GM12874 (cell line): ENCODE measurements at regions not wholly inside any gene's neighbourhood (a gene's known extent, or its start where the extent isn't known, plus 50 kb on each side); places are given as distances from the start of the nearest gene placed in this dataset.

Experiments
- TF ChIP-seq, protein P1 (sequence below): IDR thresholded peaks from 2 replicates; pipeline ENCODE4 v1.5.1; 2011; ENCODE audit warnings: low read depth, mild to moderate bottlenecking, control low read depth, low read length, moderate library complexity; ENCODE audit not compliant: insufficient read depth

DNA sequence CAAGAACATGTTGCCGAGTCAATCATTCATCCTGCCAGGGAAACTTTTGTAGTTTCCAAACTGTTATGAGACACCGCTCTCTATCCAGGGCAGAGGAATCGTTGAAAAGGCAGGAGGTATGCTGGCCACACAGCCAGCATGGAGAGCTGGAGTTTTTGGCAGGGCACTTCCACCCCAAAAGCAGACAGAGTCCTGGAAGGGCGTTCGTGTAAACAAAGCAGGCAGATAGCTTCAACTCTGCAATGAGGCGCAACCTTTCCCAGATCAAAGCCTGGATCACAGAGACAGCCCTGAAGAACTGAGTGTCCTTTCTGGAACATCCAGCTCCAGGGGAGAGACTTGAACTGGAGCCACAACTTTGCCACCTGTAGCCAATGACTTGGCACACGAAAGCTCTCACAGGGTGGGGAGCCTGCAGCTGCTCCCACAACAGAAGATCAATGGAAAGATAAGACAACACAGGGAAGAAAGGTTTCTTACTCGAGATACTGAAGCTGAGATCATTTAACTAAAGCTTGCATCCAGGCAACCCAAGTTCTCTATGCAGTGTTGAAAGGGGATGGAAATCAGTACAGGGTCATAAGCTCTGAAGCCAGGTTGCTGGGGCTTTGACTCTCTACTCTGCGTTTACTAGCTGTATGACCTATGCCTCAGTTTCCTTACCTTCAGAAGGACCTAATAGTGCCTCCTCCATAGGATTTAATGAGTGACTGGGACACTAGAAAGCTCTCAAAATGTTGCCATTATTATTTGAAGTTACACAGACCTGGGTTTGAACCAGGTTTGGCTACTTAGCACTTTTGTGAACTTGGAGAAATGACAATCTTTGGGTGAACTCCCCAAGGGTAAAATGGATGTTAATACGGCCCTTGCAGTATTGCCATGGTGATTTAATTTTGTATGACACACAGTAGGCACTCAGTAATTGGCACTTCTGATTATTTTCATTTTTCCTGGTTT is 434.8 kb upstream of the NPVF start:
- TF ChIP-seq, protein P1, sequence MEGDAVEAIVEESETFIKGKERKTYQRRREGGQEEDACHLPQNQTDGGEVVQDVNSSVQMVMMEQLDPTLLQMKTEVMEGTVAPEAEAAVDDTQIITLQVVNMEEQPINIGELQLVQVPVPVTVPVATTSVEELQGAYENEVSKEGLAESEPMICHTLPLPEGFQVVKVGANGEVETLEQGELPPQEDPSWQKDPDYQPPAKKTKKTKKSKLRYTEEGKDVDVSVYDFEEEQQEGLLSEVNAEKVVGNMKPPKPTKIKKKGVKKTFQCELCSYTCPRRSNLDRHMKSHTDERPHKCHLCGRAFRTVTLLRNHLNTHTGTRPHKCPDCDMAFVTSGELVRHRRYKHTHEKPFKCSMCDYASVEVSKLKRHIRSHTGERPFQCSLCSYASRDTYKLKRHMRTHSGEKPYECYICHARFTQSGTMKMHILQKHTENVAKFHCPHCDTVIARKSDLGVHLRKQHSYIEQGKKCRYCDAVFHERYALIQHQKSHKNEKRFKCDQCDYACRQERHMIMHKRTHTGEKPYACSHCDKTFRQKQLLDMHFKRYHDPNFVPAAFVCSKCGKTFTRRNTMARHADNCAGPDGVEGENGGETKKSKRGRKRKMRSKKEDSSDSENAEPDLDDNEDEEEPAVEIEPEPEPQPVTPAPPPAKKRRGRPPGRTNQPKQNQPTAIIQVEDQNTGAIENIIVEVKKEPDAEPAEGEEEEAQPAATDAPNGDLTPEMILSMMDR = no peak

DNA sequence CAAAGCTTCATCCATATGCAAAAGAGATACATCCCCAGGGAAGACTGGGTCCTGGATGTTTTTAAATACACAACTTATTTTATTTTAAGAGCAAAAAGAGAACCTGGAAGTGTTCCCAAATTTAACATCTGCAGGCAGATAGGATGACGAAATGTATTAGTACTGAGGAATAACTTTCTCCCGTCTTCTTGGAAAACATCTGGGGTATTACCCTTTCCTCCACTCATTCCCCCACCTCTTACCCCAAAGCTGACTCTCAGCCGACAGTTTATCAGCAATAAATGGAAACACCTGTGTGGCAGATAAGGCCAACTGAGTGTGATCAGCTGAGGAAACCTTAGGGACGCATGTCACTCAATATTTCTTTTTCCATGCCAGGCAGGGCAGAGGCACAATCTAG is 435.6 kb upstream of the NPVF start:
- TF ChIP-seq, protein P1 = no peak

DNA sequence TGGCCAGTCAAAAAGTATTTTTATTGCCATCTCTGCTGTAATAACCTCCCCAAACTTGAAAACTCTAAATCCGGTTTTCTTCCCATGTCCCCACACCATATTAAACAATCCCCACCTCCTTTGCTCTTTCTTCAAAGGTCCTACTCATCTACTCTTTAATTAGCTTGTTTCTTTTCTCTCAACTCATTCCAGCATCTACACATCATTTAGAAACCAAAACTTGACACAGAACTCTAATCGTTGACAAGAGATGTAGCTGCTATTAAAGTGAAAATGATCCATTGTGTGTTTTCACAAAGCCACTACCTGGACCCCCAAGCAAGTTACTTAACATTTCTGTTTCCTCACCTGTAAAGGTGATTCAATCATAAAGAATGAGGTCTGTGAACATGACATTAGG is 436.3 kb upstream of the NPVF start:
- TF ChIP-seq, protein P1 = no peak

DNA sequence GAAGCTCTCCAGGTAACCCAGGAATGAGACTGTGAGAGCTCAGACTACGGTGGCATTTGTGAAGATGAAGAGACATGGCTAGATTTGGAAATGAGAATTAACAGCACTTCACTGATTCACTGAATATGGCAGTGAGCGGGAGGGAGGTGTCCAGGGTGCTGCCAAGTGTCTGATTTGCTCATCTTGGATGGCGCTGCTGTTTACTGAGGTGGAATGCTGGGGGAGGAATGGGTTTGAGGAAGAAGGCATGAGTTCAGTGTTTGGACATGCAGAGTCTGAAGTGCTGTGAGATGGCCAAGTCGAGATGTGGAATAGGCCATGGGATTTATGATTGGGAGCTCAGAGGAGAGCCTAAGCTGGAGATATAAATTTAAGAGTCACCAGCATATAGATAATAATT is 437.1 kb upstream of the NPVF start:
- TF ChIP-seq, protein P1 = no peak

DNA sequence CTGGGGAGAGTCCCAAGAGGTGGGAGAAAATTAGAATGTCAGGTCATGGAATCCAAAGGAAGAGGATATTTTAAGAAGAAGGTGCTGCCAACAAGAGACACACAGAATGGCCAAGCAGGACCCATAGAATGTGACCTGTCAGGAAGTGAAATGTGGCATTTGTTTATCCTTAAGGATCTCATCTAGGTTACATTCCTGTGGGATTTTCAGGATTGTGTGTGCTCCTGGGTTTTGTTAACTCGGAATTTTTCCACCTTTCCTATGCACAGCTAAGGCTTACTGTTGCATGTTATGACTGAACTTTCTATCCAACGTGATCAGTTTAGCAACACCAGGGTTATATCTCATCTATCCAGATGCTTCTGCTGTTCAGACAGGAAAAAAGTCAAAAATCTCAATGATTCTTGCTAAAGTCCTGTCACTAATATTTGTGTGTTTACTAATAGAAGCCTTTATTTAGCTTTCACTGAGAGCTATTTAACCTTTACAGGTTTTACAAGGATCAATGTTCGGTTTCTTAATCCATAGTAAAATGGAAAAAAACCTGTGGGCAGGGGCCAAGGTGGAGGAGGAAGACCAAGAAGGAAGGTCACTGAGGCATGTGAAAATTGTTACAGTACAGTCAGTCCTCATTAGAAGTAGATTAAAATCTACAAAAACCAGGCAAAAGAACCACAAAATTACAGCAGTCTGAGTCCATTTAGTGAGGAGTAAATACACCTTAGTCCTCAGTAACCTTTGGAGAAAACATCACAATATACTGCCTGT is 437.8 kb upstream of the NPVF start:
- TF ChIP-seq, protein P1 = no peak

DNA sequence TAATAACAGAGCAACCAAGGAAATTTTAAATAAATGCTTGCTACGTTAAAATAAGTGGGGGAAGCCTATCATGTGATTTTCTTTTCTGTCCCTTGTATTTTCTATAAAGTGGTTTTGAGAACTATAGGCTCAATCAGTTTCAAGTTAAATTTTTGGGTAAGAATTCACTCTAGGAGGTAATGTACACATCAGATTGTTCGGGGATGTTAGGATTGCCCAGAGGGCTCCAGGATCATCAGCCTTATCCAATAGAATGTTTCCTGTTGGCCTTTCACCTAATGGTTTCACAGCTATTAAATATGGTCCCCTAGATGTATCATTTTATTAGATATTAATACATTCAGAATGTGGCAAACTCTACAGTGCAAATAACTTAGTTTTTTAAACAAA is 438.4 kb upstream of the NPVF start:
- TF ChIP-seq, protein P1 = no peak

DNA sequence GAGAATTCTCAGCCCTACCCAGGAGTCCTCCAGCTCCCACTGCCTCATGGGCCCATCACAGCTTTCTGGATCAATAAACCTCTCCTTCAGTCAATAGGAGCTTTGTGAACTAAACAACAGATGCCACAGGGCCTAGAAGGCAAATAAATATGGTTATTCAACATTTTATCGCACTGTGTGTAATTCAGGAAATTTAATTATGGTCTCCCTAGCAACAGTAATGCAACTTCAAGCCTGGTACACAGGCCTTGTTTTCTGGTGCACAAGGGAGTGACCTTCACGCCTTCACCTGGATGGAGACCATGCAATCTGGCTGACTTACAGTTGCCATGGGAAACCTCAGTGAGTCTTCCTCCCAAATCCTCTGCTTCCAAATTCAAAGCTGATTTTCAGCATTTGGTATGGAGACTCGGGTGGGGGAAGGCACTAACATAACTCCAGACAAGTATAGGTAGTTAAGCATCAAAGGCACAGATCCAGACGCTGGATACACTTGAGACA is 441.0 kb upstream of the NPVF start:
- TF ChIP-seq, protein P1 = no peak
